ENCODE measurements at regions not wholly inside any gene's neighbourhood (a gene's known extent, or its start where the extent isn't known, plus 50 kb on each side); places are given as distances from the start of the nearest gene placed in this dataset.
"Not testable (repeated sequence)": the region's sequence is repeated elsewhere in the genome, so short reads cannot be mapped to it uniquely, and the experiment has no call there.

GRCh38 chr17:45585037-45585733, 94.7 kb upstream of the PLEKHM1 start:
- ATAC-seq (peak; percentile 77), DNase-seq (peak; percentile 78 to 88 (median 83))
- intact Hi-C loops (cut with DNase I); H3K36me3 ChIP-seq (replicated peaks in 1 of 2; ENCODE audit: insufficient read depth in 1 of 2, low read depth in 2 of 2); H3K9me3 ChIP-seq; H3K27me3 ChIP-seq: not testable (repeated sequence)
- TF ChIP-seq POLR2A (IDR thresholded peaks at IDR 0.05) = peak in 2 of 3 donors; percentile 9 to 47
- H3K27ac ChIP-seq = peak overlapping the region; percentile 43 to 90 (median 70)
- 1 to 3% methylated on average over 25 to 47 of the region's 56 CpGs for WGBS, 2 donors
- H3K4me3 ChIP-seq = peak overlapping the region; percentile 21 to 90
- H3K4me1 ChIP-seq = peaks cover 13% of the 10 kb centered on the region

GRCh38 chr17:45585794-45586650, 95.5 kb upstream of the PLEKHM1 start:
- WGBS, 2 donors = 0 to 1% methylated on average over 8 to 40 of the region's 62 CpGs
- peak overlapping the region in 3 of 4 donors; percentile 65 to 90 (median 75) for H3K27ac ChIP-seq

GRCh38 chr17:45586651-45586934, 96.1 kb upstream of the PLEKHM1 start:
- 52% methylated on average over 5 of the region's 6 CpGs; no CpG with 5 or more reads in 1 of the 2 donors for WGBS, 2 donors
- H3K9me3 ChIP-seq; H3K27me3 ChIP-seq; H3K36me3 ChIP-seq (replicated peaks in 1 of 2; ENCODE audit: insufficient read depth in 1 of 2, low read depth in 2 of 2); intact Hi-C loops (cut with DNase I); DNase-seq; H3K4me3 ChIP-seq; ATAC-seq: not testable (repeated sequence)
- Histone ChIP-seq H3K27ac (peak overlapping the region in 3 of 4 donors; percentile 65 to 90 (median 75)), H3K4me1 (peaks cover 13% of the 10 kb centered on the region)

More at GRCh38 chr17:45585794-45586650, 95.5 kb upstream of the PLEKHM1 start:
- peaks cover 13% of the 10 kb centered on the region for H3K4me1 ChIP-seq
- H3K27me3 ChIP-seq; H3K36me3 ChIP-seq (replicated peaks in 1 of 2; ENCODE audit: insufficient read depth in 1 of 2, low read depth in 2 of 2); H3K9me3 ChIP-seq; intact Hi-C loops (cut with DNase I): not testable (repeated sequence)
- peak overlapping the region; percentile 21 to 90 for H3K4me3 ChIP-seq
- ATAC-seq = peak; percentile 70
- peak; percentile 52 to 60 (median 58) for DNase-seq
- peak in 2 of 3 donors; percentile 36 to 39 for TF ChIP-seq POLR2A (IDR thresholded peaks at IDR 0.05)
- peak; percentile 4 to 53 (median 31) for TF ChIP-seq CTCF (IDR thresholded peaks at IDR 0.05)

GRCh38 chr17:45592433-45592923, 102.0 kb upstream of the PLEKHM1 start:
- H3K27me3 ChIP-seq; H3K36me3 ChIP-seq (replicated peaks in 1 of 2; ENCODE audit: insufficient read depth in 1 of 2, low read depth in 2 of 2); H3K4me1 ChIP-seq; intact Hi-C loops (cut with DNase I); H3K27ac ChIP-seq; H3K4me3 ChIP-seq; H3K9me3 ChIP-seq: not testable (repeated sequence)
- DNase-seq (peak; percentile 68 to 78 (median 72)), ATAC-seq (peak; percentile 68)
- peak; percentile 47 to 75 (median 67) for TF ChIP-seq CTCF (IDR thresholded peaks at IDR 0.05)
- 8% methylated on average over 5 to 6 of the region's 6 CpGs for WGBS, 2 donors

GRCh38 chr17:45596347-45596746, 105.8 kb upstream of the PLEKHM1 start:
- H3K36me3 ChIP-seq (replicated peaks in 1 of 2; ENCODE audit: insufficient read depth in 1 of 2, low read depth in 2 of 2); H3K4me3 ChIP-seq; H3K4me1 ChIP-seq; ATAC-seq; H3K27ac ChIP-seq; DNase-seq; H3K27me3 ChIP-seq; H3K9me3 ChIP-seq; intact Hi-C loops (cut with DNase I): not testable (repeated sequence)
- WGBS, 2 donors = 65% methylated on average over 4 of the region's 4 CpGs

- intact Hi-C loops (cut with DNase I); H3K36me3 ChIP-seq (replicated peaks in 1 of 2; ENCODE audit: insufficient read depth in 1 of 2, low read depth in 2 of 2); H3K4me3 ChIP-seq; H3K27ac ChIP-seq; H3K27me3 ChIP-seq; H3K4me1 ChIP-seq; H3K9me3 ChIP-seq: not testable (repeated sequence)
- 32% methylated on average over 4 of the region's 21 CpGs; no CpG with 5 or more reads in 1 of the 2 donors for WGBS, 2 donors
- peak in 1 of 4 donors; percentile 71 for DNase-seq
- ATAC-seq = peak; percentile 99
These were observed 109.8 kb upstream of the PLEKHM1 start for GRCh38 chr17:45600052-45601012.

GRCh38 chr17:45601013-45601412, 110.5 kb upstream of the PLEKHM1 start:
- WGBS, 2 donors = 84% methylated on average over 7 of the region's 18 CpGs; no CpG with 5 or more reads in 1 of the 2 donors
- intact Hi-C loops (cut with DNase I); ATAC-seq: not testable (repeated sequence)

GRCh38 chr17:45601605-45602539, 111.4 kb upstream of the PLEKHM1 start:
- H3K36me3 ChIP-seq (replicated peaks in 1 of 2; ENCODE audit: insufficient read depth in 1 of 2, low read depth in 2 of 2); intact Hi-C loops (cut with DNase I); H3K4me3 ChIP-seq; H3K9me3 ChIP-seq; DNase-seq; H3K4me1 ChIP-seq; H3K27ac ChIP-seq; H3K27me3 ChIP-seq: not testable (repeated sequence)
- 100% methylated on average over 1 of the region's 63 CpGs; no CpG with 5 or more reads in 1 of the 2 donors for WGBS, 2 donors
- peak; percentile 30 for ATAC-seq

More at GRCh38 chr17:45601013-45601412, 110.5 kb upstream of the PLEKHM1 start:
- not testable (repeated sequence) for H3K4me3 ChIP-seq; H3K9me3 ChIP-seq; H3K27ac ChIP-seq; H3K27me3 ChIP-seq; H3K36me3 ChIP-seq (replicated peaks in 1 of 2; ENCODE audit: insufficient read depth in 1 of 2, low read depth in 2 of 2); DNase-seq; H3K4me1 ChIP-seq
